NCI-H1105 treated with DMSO at 0.1 percent for 48 hours (cell line): ENCODE measurements at regions not wholly inside any gene's neighbourhood (a gene's known extent, or its start where the extent isn't known, plus 50 kb on each side); places are given as distances from the start of the nearest gene placed in this dataset.
"Not testable (repeated sequence)": the region's sequence is repeated elsewhere in the genome, so short reads cannot be mapped to it uniquely, and the experiment has no call there.

ENCODE experiments used
- DNase-seq: peaks from one replicate; lab custom pipeline; 2025; lab: John Stamatoyannopoulos, UW

GRCh38 chr3:193119926-193120325, 121.1 kb upstream of the PLAAT1 start:
- no peak for DNase-seq

- DNase-seq, result no peak
Measured at GRCh38 chr3:193124861-193125260, 116.2 kb upstream of the PLAAT1 start.

GRCh38 chr3:193129607-193130006, 111.4 kb upstream of the PLAAT1 start:
- DNase-seq, result peak; percentile 8

GRCh38 chr3:193130576-193130975, 110.4 kb upstream of the PLAAT1 start:
- no peak for DNase-seq

GRCh38 chr3:193132241-193132640, 108.8 kb upstream of the PLAAT1 start:
- no peak for DNase-seq

GRCh38 chr3:193132964-193133363, 108.1 kb upstream of the PLAAT1 start:
- DNase-seq, result no peak

GRCh38 chr3:193134856-193135255, 106.2 kb upstream of the PLAAT1 start:
- DNase-seq, result no peak

- no peak for DNase-seq
Measured at GRCh38 chr3:193140381-193140780, 100.6 kb upstream of the PLAAT1 start.

GRCh38 chr3:193145248-193145647, 95.8 kb upstream of the PLAAT1 start:
- no peak for DNase-seq

- no peak for DNase-seq
Measured at GRCh38 chr3:193148688-193149473, 92.1 kb upstream of the PLAAT1 start.

GRCh38 chr3:193149998-193150397, 91.0 kb upstream of the PLAAT1 start:
- DNase-seq, result no peak

GRCh38 chr3:193155044-193155781, 85.8 kb upstream of the PLAAT1 start:
- DNase-seq, result not testable (repeated sequence)

- DNase-seq, result no peak
Measured at GRCh38 chr3:193157051-193157450, 84.0 kb upstream of the PLAAT1 start.

GRCh38 chr3:193165431-193166120, 75.4 kb upstream of the PLAAT1 start:
- DNase-seq, result no peak

GRCh38 chr3:193168931-193169330, 72.1 kb upstream of the PLAAT1 start:
- no peak for DNase-seq

GRCh38 chr3:193174140-193174539, 66.9 kb upstream of the PLAAT1 start:
- DNase-seq, result no peak

GRCh38 chr3:193179332-193180012, 61.5 kb upstream of the PLAAT1 start:
- DNase-seq, result not testable (repeated sequence)

- no peak for DNase-seq
Measured at GRCh38 chr3:193187070-193187722, 53.8 kb upstream of the PLAAT1 start.

GRCh38 chr3:193190146-193190786, 50.8 kb upstream of the PLAAT1 start:
- peak; percentile 33 for DNase-seq
